Liver (tissue), 8 donors: ENCODE measurements at regions not wholly inside any gene's neighbourhood (a gene's known extent, or its start where the extent isn't known, plus 50 kb on each side); places are given as distances from the start of the nearest gene placed in this dataset.

Source experiments
- DNase-seq: peaks from one replicate; pipeline ENCODE4 v3.0.0-alpha.2; 2017; ENCODE audit warnings: low spot score
- H3K27ac ChIP-seq, 2 donors: one replicate each; pipeline ENCODE4 v1.7.0; 2013; ENCODE audit warnings: inconsistent platforms in 2 of 2, low read length in 2 of 2, control low read depth in 1 of 2, low read depth in 1 of 2, mild to moderate bottlenecking in 1 of 2
- H3K27me3 ChIP-seq, 4 donors: one replicate each; pipeline versions ENCODE4 v1.6.1 to v1.7.0; 2013; ENCODE audit warnings: low read length in 3 of 4, inconsistent platforms in 1 of 4, mild to moderate bottlenecking in 1 of 4, moderate library complexity in 1 of 4; ENCODE audit not compliant: control insufficient read depth in 4 of 4, insufficient read depth in 4 of 4
- H3K36me3 ChIP-seq, 4 donors: one replicate each; pipeline versions ENCODE4 v1.6.1 to v1.7.0; 2013; ENCODE audit warnings: low read length in 3 of 4, mild to moderate bottlenecking in 3 of 4, low read depth in 1 of 4, moderate library complexity in 1 of 4; ENCODE audit not compliant: control insufficient read depth in 4 of 4, insufficient read depth in 3 of 4
- H3K4me1 ChIP-seq, 4 donors: one replicate each; pipeline versions ENCODE4 v1.6.1 to v1.7.0; 2013; ENCODE audit warnings: low read length in 3 of 4, mild to moderate bottlenecking in 3 of 4, moderate library complexity in 1 of 4; ENCODE audit not compliant: control insufficient read depth in 4 of 4, insufficient read depth in 4 of 4
- H3K4me3 ChIP-seq, 3 donors: one replicate each; pipeline versions ENCODE4 v1.6.1 to v1.7.0; 2013; ENCODE audit warnings: low read length in 3 of 3, control low read depth in 1 of 3, low read depth in 1 of 3, mild to moderate bottlenecking in 1 of 3
- H3K9ac ChIP-seq, 2 donors: one replicate each; pipeline ENCODE4 v1.7.0; 2013; ENCODE audit warnings: low read length in 2 of 2, mild to moderate bottlenecking in 2 of 2, moderate library complexity in 2 of 2, control low read depth in 1 of 2, low read depth in 1 of 2
- H3K9me3 ChIP-seq, 4 donors: one replicate each; pipeline versions ENCODE4 v1.6.1 to v1.7.0; 2013; ENCODE audit warnings: low read length in 3 of 4; ENCODE audit not compliant: control insufficient read depth in 4 of 4
- EGR1 ChIP-seq, 2 donors: IDR thresholded peaks; 2 replicates each; pipeline ENCODE4 v1.6.1; 2016 to 2018; ENCODE audit warnings: antibody characterized with exemption in 2 of 2, low read depth in 2 of 2
- FOXA1 ChIP-seq: IDR thresholded peaks from 2 replicates; pipeline ENCODE4 v1.6.1; 2016; ENCODE audit warnings: antibody characterized with exemption
- FOXA2 ChIP-seq: IDR thresholded peaks from 2 replicates; pipeline ENCODE4 v1.6.1; 2016; ENCODE audit warnings: antibody characterized with exemption
- GABPA ChIP-seq, 2 donors: IDR thresholded peaks in 1 of 2; conservative IDR thresholded peaks in 1 of 2; 2 replicates each; pipeline ENCODE4 v1.6.1; 2016; ENCODE audit warnings: antibody characterized with exemption in 2 of 2, mild to moderate bottlenecking in 1 of 2, moderate library complexity in 1 of 2
- HNF4A ChIP-seq, 2 donors: conservative IDR thresholded peaks; 2 replicates each; pipeline ENCODE4 v1.6.1; 2016; ENCODE audit warnings: antibody characterized with exemption in 2 of 2, mild to moderate bottlenecking in 2 of 2
- HNF4G ChIP-seq: IDR thresholded peaks from 2 replicates; pipeline ENCODE4 v1.6.1; 2016; ENCODE audit warnings: antibody characterized with exemption
- JUND ChIP-seq, 2 donors: IDR thresholded peaks; 2 replicates each; pipeline ENCODE4 v1.6.1; 2016; ENCODE audit warnings: antibody characterized with exemption in 2 of 2
- NR2F2 ChIP-seq: IDR thresholded peaks from 2 replicates; pipeline ENCODE4 v1.6.1; 2016; ENCODE audit warnings: antibody characterized with exemption
- RAD21 ChIP-seq, 2 donors: IDR thresholded peaks; 2 replicates each; pipeline ENCODE4 v1.6.1; 2016; ENCODE audit warnings: antibody characterized with exemption in 2 of 2, mild to moderate bottlenecking in 2 of 2
- RXRA ChIP-seq, 2 donors: IDR thresholded peaks; 2 replicates each; pipeline ENCODE4 v1.6.1; 2017 to 2018; ENCODE audit warnings: antibody characterized with exemption in 2 of 2, mild to moderate bottlenecking in 1 of 2
- SP1 ChIP-seq: IDR thresholded peaks from 2 replicates; pipeline ENCODE4 v1.6.1; 2018; ENCODE audit warnings: antibody characterized with exemption, mild to moderate bottlenecking
- YY1 ChIP-seq: IDR thresholded peaks from 2 replicates; pipeline ENCODE4 v1.6.1; 2016; ENCODE audit warnings: antibody characterized with exemption, mild to moderate bottlenecking
- WGBS: extraction: QIAGEN DNeasy Blood & Tissue Kit; methylation state at CpG from one replicate; pipeline ENCODE4 v1.1.7; 2013; 5-methylcytosine and 5-hydroxymethylcytosine counted together
- TF ChIP-seq, protein P1 (sequence below): fragments of 150-350 bp; IDR thresholded peaks from 2 replicates; pipeline ENCODE4 v1.5.1; 2017; ENCODE audit warnings: improper control_type of control experiment, low read depth, low read length; ENCODE audit not compliant: missing input control
- TF ChIP-seq, protein P2 (sequence below): IDR thresholded peaks from 2 replicates; pipeline ENCODE4 v1.6.1; 2016; ENCODE audit warnings: antibody characterized with exemption, mild to moderate bottlenecking
- TF ChIP-seq, protein P3 (sequence below): IDR thresholded peaks from 2 replicates; pipeline ENCODE4 v1.6.1; 2016; ENCODE audit warnings: antibody characterized with exemption
- TF ChIP-seq, protein P4 (sequence below): IDR thresholded peaks from 2 replicates; pipeline ENCODE4 v1.6.1; 2016; ENCODE audit warnings: antibody characterized with exemption
- donor health status: healthy.
- donor health status: healthy.
- donor health status: healthy.
- donor health status: healthy.
- donor health status: healthy.

DNA sequence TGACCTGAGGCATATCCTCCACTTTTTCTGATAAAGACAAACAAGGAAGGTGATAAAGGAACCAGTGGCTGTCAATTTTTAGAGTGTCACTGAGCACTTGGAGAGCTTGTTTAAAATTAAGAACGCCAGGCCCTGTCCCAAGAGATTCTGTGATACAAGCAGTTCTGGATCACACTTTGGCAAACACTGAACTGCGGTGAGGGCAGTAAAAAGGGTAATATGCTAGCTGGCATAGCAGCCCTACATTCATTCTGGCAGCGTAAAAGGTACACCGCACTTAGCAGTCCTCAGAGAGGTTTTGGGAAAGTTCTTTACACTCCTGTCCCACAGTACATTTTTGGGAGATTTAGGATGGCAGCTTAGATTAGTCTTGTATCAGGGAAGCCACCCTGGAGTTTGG, 101.3 kb upstream of the CCDC150 start:
- H3K4me1 ChIP-seq, result no peaks in the 10 kb centered on the region
- H3K27ac ChIP-seq, result no peak overlapping the region
- H3K27me3 ChIP-seq, result no peaks in the 10 kb centered on the region
- H3K9me3 ChIP-seq, result no peaks in the 10 kb centered on the region
- H3K4me3 ChIP-seq, result no peak overlapping the region
- H3K9ac ChIP-seq, result no peak overlapping the region
- DNase-seq, result no peak
- no peaks in the 10 kb centered on the region for H3K36me3 ChIP-seq
- TF ChIP-seq, protein P1, sequence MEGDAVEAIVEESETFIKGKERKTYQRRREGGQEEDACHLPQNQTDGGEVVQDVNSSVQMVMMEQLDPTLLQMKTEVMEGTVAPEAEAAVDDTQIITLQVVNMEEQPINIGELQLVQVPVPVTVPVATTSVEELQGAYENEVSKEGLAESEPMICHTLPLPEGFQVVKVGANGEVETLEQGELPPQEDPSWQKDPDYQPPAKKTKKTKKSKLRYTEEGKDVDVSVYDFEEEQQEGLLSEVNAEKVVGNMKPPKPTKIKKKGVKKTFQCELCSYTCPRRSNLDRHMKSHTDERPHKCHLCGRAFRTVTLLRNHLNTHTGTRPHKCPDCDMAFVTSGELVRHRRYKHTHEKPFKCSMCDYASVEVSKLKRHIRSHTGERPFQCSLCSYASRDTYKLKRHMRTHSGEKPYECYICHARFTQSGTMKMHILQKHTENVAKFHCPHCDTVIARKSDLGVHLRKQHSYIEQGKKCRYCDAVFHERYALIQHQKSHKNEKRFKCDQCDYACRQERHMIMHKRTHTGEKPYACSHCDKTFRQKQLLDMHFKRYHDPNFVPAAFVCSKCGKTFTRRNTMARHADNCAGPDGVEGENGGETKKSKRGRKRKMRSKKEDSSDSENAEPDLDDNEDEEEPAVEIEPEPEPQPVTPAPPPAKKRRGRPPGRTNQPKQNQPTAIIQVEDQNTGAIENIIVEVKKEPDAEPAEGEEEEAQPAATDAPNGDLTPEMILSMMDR, result no peak
- TF ChIP-seq FOXA2, result no peak
- TF ChIP-seq SP1, result no peak
- no peak for TF ChIP-seq EGR1 (IDR thresholded peaks at IDR 0.05; ENCODE audit: low read depth in 2 of 2)
- no peak for TF ChIP-seq RAD21 (IDR thresholded peaks at IDR 0.05)
- no peak for TF ChIP-seq HNF4G
- TF ChIP-seq GABPA (IDR thresholded peaks at IDR 0.05 in 1 of 2, conservative IDR thresholded peaks at IDR 0.05 in 1 of 2), result no peak
- no peak for TF ChIP-seq RXRA (IDR thresholded peaks at IDR 0.05)
- TF ChIP-seq, protein P2, sequence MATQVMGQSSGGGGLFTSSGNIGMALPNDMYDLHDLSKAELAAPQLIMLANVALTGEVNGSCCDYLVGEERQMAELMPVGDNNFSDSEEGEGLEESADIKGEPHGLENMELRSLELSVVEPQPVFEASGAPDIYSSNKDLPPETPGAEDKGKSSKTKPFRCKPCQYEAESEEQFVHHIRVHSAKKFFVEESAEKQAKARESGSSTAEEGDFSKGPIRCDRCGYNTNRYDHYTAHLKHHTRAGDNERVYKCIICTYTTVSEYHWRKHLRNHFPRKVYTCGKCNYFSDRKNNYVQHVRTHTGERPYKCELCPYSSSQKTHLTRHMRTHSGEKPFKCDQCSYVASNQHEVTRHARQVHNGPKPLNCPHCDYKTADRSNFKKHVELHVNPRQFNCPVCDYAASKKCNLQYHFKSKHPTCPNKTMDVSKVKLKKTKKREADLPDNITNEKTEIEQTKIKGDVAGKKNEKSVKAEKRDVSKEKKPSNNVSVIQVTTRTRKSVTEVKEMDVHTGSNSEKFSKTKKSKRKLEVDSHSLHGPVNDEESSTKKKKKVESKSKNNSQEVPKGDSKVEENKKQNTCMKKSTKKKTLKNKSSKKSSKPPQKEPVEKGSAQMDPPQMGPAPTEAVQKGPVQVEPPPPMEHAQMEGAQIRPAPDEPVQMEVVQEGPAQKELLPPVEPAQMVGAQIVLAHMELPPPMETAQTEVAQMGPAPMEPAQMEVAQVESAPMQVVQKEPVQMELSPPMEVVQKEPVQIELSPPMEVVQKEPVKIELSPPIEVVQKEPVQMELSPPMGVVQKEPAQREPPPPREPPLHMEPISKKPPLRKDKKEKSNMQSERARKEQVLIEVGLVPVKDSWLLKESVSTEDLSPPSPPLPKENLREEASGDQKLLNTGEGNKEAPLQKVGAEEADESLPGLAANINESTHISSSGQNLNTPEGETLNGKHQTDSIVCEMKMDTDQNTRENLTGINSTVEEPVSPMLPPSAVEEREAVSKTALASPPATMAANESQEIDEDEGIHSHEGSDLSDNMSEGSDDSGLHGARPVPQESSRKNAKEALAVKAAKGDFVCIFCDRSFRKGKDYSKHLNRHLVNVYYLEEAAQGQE, result no peak
- no peak for TF ChIP-seq YY1
- no peak for TF ChIP-seq JUND (IDR thresholded peaks at IDR 0.05)
- WGBS, result 91% methylated on average over 4 of the region's 4 CpGs

DNA sequence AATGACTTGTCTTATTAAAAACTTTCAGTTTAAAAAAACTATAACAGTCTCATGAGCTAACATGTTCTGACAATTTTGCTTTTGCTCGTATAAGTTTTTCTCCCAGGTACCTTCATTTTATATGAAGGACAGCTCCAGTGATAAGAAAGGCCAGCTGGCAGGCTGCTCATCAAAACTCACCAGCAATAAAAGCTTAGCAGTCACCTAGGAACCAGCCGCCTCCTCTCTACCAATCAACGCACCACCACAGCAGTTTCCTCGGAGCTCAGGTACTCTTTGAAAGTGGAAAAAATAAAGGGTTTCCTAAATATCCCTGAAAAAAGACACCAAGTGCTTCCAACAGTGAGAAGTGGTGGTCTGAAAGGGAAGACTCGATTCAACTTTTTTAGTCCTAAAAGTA, 100.9 kb upstream of the CCDC150 start:
- no peaks in the 10 kb centered on the region for H3K4me1 ChIP-seq
- TF ChIP-seq, protein P2, result no peak
- TF ChIP-seq GABPA (IDR thresholded peaks at IDR 0.05 in 1 of 2, conservative IDR thresholded peaks at IDR 0.05 in 1 of 2) (no peak), FOXA2 (no peak), FOXA1 (no peak), NR2F2 (no peak), RXRA (IDR thresholded peaks at IDR 0.05) (no peak), EGR1 (IDR thresholded peaks at IDR 0.05; ENCODE audit: low read depth in 2 of 2) (no peak), HNF4A (conservative IDR thresholded peaks at IDR 0.05) (no peak), SP1 (no peak), RAD21 (IDR thresholded peaks at IDR 0.05) (no peak), HNF4G (no peak)
- TF ChIP-seq, protein P1, result no peak
- TF ChIP-seq, protein P3, sequence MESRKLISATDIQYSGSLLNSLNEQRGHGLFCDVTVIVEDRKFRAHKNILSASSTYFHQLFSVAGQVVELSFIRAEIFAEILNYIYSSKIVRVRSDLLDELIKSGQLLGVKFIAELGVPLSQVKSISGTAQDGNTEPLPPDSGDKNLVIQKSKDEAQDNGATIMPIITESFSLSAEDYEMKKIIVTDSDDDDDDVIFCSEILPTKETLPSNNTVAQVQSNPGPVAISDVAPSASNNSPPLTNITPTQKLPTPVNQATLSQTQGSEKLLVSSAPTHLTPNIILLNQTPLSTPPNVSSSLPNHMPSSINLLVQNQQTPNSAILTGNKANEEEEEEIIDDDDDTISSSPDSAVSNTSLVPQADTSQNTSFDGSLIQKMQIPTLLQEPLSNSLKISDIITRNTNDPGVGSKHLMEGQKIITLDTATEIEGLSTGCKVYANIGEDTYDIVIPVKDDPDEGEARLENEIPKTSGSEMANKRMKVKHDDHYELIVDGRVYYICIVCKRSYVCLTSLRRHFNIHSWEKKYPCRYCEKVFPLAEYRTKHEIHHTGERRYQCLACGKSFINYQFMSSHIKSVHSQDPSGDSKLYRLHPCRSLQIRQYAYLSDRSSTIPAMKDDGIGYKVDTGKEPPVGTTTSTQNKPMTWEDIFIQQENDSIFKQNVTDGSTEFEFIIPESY, result no peak
- TF ChIP-seq, protein P4, sequence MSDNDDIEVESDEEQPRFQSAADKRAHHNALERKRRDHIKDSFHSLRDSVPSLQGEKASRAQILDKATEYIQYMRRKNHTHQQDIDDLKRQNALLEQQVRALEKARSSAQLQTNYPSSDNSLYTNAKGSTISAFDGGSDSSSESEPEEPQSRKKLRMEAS, result no peak
- H3K4me3 ChIP-seq, result no peak overlapping the region
- no peaks in the 10 kb centered on the region for H3K27me3 ChIP-seq
- no peak overlapping the region for H3K9ac ChIP-seq
- DNase-seq, result no peak
- no peaks in the 10 kb centered on the region for H3K9me3 ChIP-seq
- H3K27ac ChIP-seq, result no peak overlapping the region
- no peaks in the 10 kb centered on the region for H3K36me3 ChIP-seq
- 87% methylated on average over 5 of the region's 5 CpGs for WGBS
